Esophagus squamous epithelium (tissue), 4 donors: ENCODE measurements at regions not wholly inside any gene's neighbourhood (a gene's known extent, or its start where the extent isn't known, plus 50 kb on each side); places are given as distances from the start of the nearest gene placed in this dataset.

ENCODE experiments used
- CTCF ChIP-seq, 6 experiments: fragments of 450-650 bp in 4 of 6; fragments of 200-600 bp in 2 of 6; sonication (generic) in 2 of 6; IDR thresholded peaks; one replicate each; pipeline ENCODE4 v1.5.1; 2016 to 2019; ENCODE audit warnings: antibody characterized with exemption in 6 of 6, mild to moderate bottlenecking in 4 of 6, moderate library complexity in 4 of 6
- POLR2A ChIP-seq, 4 donors: fragments of 450-650 bp; IDR thresholded peaks; one replicate each; pipeline ENCODE4 v1.6.1; 2017; ENCODE audit warnings: antibody characterized with exemption in 4 of 4, mild to moderate bottlenecking in 4 of 4, moderate library complexity in 3 of 4

DNA sequence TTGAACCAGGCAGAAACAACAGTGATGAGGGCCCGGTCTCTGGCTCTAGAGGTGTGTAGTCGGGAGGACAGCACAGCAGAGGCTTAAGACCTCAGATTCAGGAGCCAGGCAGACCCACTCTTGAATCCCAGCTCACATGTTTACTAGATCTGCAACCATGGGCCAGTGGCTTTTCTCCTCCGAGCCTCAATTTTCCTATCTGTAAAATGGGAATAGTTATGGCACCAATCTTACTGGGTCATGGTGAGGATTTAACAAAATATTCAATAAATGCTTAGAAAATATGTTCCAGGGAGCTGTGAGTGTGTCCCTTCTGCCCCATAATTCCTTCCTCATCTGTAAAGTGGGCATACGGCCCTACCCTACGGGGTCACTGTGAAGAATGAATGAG is 506.9 kb downstream of the SHQ1 start:
- TF ChIP-seq CTCF (IDR thresholded peaks at IDR 0.05) (no peak), POLR2A (IDR thresholded peaks at IDR 0.05) (no peak)
